GM23338 (cell line): ENCODE measurements at regions not wholly inside any gene's neighbourhood (a gene's known extent, or its start where the extent isn't known, plus 50 kb on each side); places are given as distances from the start of the nearest gene placed in this dataset.

Experiments used
- ATAC-seq: fragments of 200-7000 bp; cut with Tn5 transposase; 3 replicates; pipeline ENCODE4 v1.9.1; 2020
- DNase-seq: peaks from one replicate; pipeline ENCODE4 v3.0.0-alpha.2; 2015; ENCODE audit warnings: low spot score
- H2AFZ ChIP-seq: fragments of 200-600 bp; sonication (generic); 2 replicates; pipeline ENCODE4 v1.8.0; 2016; ENCODE audit warnings: antibody characterized with exemption, mild to moderate bottlenecking, moderate library complexity
- H3F3A ChIP-seq: fragments of 200-600 bp; sonication (generic); replicated peaks from 2 replicates; pipeline ENCODE4 v1.8.0; 2017; ENCODE audit warnings: antibody characterized with exemption, mixed run types, low read depth
- H3K27ac ChIP-seq: fragments of 200-600 bp; sonication (generic); 2 replicates; pipeline ENCODE4 v1.6.1; 2016; ENCODE audit warnings: low read depth
- H3K27me3 ChIP-seq: fragments of 200-600 bp; sonication (generic); 2 replicates; pipeline ENCODE4 v1.8.0; 2016; ENCODE audit warnings: mild to moderate bottlenecking, mixed run types, moderate library complexity; ENCODE audit not compliant: insufficient read depth
- H3K36me3 ChIP-seq: fragments of 200-600 bp; sonication (generic); 2 replicates; pipeline ENCODE4 v1.8.0; 2016; ENCODE audit warnings: mild to moderate bottlenecking; ENCODE audit not compliant: insufficient read depth
- H3K4me1 ChIP-seq: fragments of 200-600 bp; sonication (generic); 2 replicates; pipeline ENCODE4 v1.8.0; 2016; ENCODE audit warnings: mild to moderate bottlenecking, moderate library complexity; ENCODE audit not compliant: insufficient read depth
- H3K4me2 ChIP-seq: fragments of 200-600 bp; sonication (generic); 2 replicates; pipeline ENCODE4 v1.7.1; 2017; ENCODE audit warnings: mixed run types
- H3K4me3 ChIP-seq: fragments of 200-600 bp; sonication (generic); 2 replicates; pipeline ENCODE4 v1.6.1; 2016; ENCODE audit warnings: mixed run types
- H3K79me2 ChIP-seq: fragments of 200-600 bp; sonication (generic); replicated peaks from 2 replicates; pipeline ENCODE4 v1.8.0; 2017; ENCODE audit warnings: mild to moderate bottlenecking; ENCODE audit not compliant: insufficient read depth
- H3K9me2 ChIP-seq: fragments of 200-600 bp; sonication (generic); 2 replicates; pipeline ENCODE4 v1.8.0; 2017; ENCODE audit not compliant: insufficient read depth
- H4K20me1 ChIP-seq: fragments of 200-600 bp; sonication (generic); replicated peaks from 2 replicates; pipeline ENCODE4 v1.8.0; 2017; ENCODE audit warnings: mild to moderate bottlenecking; ENCODE audit not compliant: insufficient read depth
- H3K27ac Mint-ChIP-seq: 2 replicates; pipeline ENCODE4 v1.8.0; 2020; ENCODE audit warnings: inconsistent platforms, mild to moderate bottlenecking, moderate library complexity, mixed read lengths
- H3K27me3 Mint-ChIP-seq: 3 replicates; pipeline ENCODE4 v1.8.0; 2022; ENCODE audit warnings: low read depth, mild to moderate bottlenecking, moderate library complexity, mixed read lengths, inconsistent platforms; ENCODE audit not compliant: insufficient read depth, poor library complexity
- H3K36me3 Mint-ChIP-seq: 3 replicates; pipeline ENCODE4 v1.8.0; 2021; ENCODE audit warnings: low read depth, mild to moderate bottlenecking, inconsistent platforms, moderate library complexity, mixed read lengths
- H3K4me1 Mint-ChIP-seq: 3 replicates; pipeline ENCODE4 v1.8.0; 2020; ENCODE audit warnings: mild to moderate bottlenecking, inconsistent platforms, mixed read lengths
- H3K4me3 Mint-ChIP-seq: 3 replicates; pipeline ENCODE4 v1.8.0; 2021; ENCODE audit warnings: moderate library complexity, mild to moderate bottlenecking, inconsistent platforms, mixed read lengths
- H3K9me3 Mint-ChIP-seq: 3 replicates; pipeline ENCODE4 v1.8.0; 2020; ENCODE audit warnings: moderate library complexity, mild to moderate bottlenecking, inconsistent platforms, mixed read lengths
- CREB1 ChIP-seq: fragments of 250-450 bp; sonication (Bioruptor Pico); IDR thresholded peaks from 2 replicates; pipeline ENCODE4 v1.5.0; 2020; ENCODE audit warnings: low read depth, mild to moderate bottlenecking, moderate library complexity
- EZH2 ChIP-seq: fragments of 200-600 bp; sonication (generic); IDR thresholded peaks from one replicate; pipeline ENCODE4 v1.8.0; 2017; ENCODE audit warnings: antibody characterized with exemption, mild to moderate bottlenecking, low read depth; ENCODE audit not compliant: unreplicated experiment
- EZH2phosphoT487 ChIP-seq: fragments of 200-600 bp; sonication (generic); IDR thresholded peaks from one replicate; pipeline ENCODE4 v1.8.1; 2018; ENCODE audit warnings: antibody characterized with exemption; ENCODE audit not compliant: unreplicated experiment
- JUNB ChIP-seq: IDR thresholded peaks from one replicate; pipeline ENCODE4 v1.6.1; 2016; ENCODE audit warnings: antibody characterized with exemption; ENCODE audit not compliant: unreplicated experiment
- NANOG ChIP-seq: IDR thresholded peaks from 2 replicates; pipeline ENCODE4 v1.6.1; 2016; ENCODE audit warnings: antibody characterized with exemption, borderline replicate concordance
- POLR2AphosphoS5 ChIP-seq: IDR thresholded peaks from 2 replicates; pipeline ENCODE4 v1.6.1; 2016; ENCODE audit warnings: antibody characterized with exemption, low read depth
- STAT1 ChIP-seq: IDR thresholded peaks from one replicate; pipeline ENCODE4 v1.6.1; 2016; ENCODE audit warnings: antibody characterized with exemption; ENCODE audit not compliant: unreplicated experiment
- ZNF114 ChIP-seq: fragments of 250-450 bp; sonication (Bioruptor Pico); IDR thresholded peaks from 2 replicates; pipeline ENCODE4 v1.5.0; 2020; ENCODE audit warnings: mild to moderate bottlenecking, moderate library complexity
- ZNF331 ChIP-seq: fragments of 250-450 bp; sonication (Bioruptor Pico); IDR thresholded peaks from 2 replicates; pipeline ENCODE4 v1.5.0; 2020; ENCODE audit warnings: low read depth, mild to moderate bottlenecking, moderate library complexity
- TF ChIP-seq, protein P1 (sequence below), 2 experiments: fragments of 200-600 bp in 1 of 2; sonication (generic) in 1 of 2; conservative IDR thresholded peaks; 2 replicates each; pipeline versions ENCODE4 v1.5.1 to v1.6.1; 2016 to 2017; ENCODE audit warnings: antibody characterized with exemption in 2 of 2, low read depth in 2 of 2, mild to moderate bottlenecking in 2 of 2, moderate library complexity in 1 of 2
- TF ChIP-seq, protein P2 (sequence below): IDR thresholded peaks from 2 replicates; pipeline ENCODE4 v1.6.1; 2016; ENCODE audit warnings: antibody characterized with exemption
- TF ChIP-seq, protein P3 (sequence below): fragments of 250-450 bp; sonication (Bioruptor Pico); IDR thresholded peaks from 2 replicates; pipeline ENCODE4 v1.5.0; 2020; ENCODE audit warnings: mild to moderate bottlenecking, moderate library complexity
- TF ChIP-seq, protein P4 (sequence below): IDR thresholded peaks from one replicate; pipeline ENCODE4 v1.6.1; 2018; ENCODE audit warnings: antibody characterized with exemption; ENCODE audit not compliant: unreplicated experiment

DNA sequence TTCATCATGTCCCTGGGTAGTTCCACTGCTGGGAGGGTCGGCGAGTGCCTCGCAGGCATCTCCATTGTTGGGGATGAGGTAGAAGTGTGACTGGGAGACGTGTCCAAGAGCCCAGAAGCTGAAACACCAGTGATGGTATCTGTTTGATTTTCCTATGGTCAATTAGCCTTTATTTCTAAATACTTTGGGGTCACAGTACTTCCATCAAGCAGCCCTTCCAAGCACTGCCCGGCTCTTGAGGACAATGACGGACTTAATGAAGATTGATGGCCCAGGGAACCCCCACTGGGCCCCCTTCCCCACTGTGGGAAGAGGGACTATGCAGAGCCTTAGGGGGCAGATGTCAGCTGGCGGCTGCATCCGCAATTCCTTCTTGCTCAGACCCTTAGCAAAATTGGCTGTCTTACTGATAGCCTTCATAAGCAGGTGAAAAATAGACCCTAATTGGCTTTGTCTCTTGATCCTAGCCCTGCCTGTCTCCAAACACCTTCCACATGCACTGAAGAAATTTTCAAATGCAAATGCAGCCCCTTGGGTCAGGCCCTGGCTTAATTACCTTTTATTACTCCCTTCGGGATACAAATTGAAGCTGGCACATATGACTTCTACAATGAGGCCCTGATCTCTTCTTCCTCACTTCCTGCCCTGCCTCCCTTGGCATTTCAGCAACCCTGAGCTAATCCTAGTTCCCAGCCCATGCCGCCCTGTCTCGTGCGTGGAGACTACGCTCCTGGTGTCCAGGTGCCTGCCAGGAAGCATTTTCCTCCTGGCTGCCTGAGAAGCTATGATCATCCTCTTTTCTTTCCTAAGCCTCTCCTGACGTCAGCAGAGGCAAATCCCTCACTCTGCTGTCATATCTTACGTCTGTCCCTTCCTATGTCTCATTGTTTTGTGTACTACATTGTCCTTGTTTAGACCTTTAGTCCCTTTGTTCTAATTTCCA lies 124.5 kb upstream of the GDF10 start:
- Histone ChIP-seq H3K79me2 (no peaks in the 10 kb centered on the region), H2AFZ (no peak overlapping the region), H3K9me2 (no peaks in the 10 kb centered on the region; the same call in 1 of the 2 replicates), H3K36me3 (no peaks in the 10 kb centered on the region), H3K4me1 (no peaks in the 10 kb centered on the region), H3F3A (no peaks in the 10 kb centered on the region), H4K20me1 (no peaks in the 10 kb centered on the region), H3K4me2 (no peak overlapping the region), H3K27me3 (no peaks in the 10 kb centered on the region), H3K27ac (no peak overlapping the region), H3K4me3 (no peak overlapping the region)
- no peak for DNase-seq
- ATAC-seq = no peak; the same call in 2 of the 3 replicates
- H3K4me3 Mint-ChIP-seq = no peak overlapping the region
- no peaks in the 10 kb centered on the region; the same call in 2 of the 3 replicates for H3K36me3 Mint-ChIP-seq
- H3K9me3 Mint-ChIP-seq = peaks cover 9% of the 10 kb centered on the region; the same call in 2 of the 3 replicates
- no peak for TF ChIP-seq STAT1
- TF ChIP-seq ZNF114 (CRISPR knock-in tag) = no peak
- TF ChIP-seq, protein P1, sequence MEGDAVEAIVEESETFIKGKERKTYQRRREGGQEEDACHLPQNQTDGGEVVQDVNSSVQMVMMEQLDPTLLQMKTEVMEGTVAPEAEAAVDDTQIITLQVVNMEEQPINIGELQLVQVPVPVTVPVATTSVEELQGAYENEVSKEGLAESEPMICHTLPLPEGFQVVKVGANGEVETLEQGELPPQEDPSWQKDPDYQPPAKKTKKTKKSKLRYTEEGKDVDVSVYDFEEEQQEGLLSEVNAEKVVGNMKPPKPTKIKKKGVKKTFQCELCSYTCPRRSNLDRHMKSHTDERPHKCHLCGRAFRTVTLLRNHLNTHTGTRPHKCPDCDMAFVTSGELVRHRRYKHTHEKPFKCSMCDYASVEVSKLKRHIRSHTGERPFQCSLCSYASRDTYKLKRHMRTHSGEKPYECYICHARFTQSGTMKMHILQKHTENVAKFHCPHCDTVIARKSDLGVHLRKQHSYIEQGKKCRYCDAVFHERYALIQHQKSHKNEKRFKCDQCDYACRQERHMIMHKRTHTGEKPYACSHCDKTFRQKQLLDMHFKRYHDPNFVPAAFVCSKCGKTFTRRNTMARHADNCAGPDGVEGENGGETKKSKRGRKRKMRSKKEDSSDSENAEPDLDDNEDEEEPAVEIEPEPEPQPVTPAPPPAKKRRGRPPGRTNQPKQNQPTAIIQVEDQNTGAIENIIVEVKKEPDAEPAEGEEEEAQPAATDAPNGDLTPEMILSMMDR (conservative IDR thresholded peaks at IDR 0.05; ENCODE audit: low read depth in 2 of 2) = no peak
- TF ChIP-seq NANOG = no peak
- no peak for TF ChIP-seq EZH2phosphoT487
- TF ChIP-seq, protein P2, sequence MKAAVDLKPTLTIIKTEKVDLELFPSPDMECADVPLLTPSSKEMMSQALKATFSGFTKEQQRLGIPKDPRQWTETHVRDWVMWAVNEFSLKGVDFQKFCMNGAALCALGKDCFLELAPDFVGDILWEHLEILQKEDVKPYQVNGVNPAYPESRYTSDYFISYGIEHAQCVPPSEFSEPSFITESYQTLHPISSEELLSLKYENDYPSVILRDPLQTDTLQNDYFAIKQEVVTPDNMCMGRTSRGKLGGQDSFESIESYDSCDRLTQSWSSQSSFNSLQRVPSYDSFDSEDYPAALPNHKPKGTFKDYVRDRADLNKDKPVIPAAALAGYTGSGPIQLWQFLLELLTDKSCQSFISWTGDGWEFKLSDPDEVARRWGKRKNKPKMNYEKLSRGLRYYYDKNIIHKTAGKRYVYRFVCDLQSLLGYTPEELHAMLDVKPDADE = no peak
- TF ChIP-seq EZH2 = no peak
- TF ChIP-seq POLR2AphosphoS5 = no peak
- TF ChIP-seq, protein P3, sequence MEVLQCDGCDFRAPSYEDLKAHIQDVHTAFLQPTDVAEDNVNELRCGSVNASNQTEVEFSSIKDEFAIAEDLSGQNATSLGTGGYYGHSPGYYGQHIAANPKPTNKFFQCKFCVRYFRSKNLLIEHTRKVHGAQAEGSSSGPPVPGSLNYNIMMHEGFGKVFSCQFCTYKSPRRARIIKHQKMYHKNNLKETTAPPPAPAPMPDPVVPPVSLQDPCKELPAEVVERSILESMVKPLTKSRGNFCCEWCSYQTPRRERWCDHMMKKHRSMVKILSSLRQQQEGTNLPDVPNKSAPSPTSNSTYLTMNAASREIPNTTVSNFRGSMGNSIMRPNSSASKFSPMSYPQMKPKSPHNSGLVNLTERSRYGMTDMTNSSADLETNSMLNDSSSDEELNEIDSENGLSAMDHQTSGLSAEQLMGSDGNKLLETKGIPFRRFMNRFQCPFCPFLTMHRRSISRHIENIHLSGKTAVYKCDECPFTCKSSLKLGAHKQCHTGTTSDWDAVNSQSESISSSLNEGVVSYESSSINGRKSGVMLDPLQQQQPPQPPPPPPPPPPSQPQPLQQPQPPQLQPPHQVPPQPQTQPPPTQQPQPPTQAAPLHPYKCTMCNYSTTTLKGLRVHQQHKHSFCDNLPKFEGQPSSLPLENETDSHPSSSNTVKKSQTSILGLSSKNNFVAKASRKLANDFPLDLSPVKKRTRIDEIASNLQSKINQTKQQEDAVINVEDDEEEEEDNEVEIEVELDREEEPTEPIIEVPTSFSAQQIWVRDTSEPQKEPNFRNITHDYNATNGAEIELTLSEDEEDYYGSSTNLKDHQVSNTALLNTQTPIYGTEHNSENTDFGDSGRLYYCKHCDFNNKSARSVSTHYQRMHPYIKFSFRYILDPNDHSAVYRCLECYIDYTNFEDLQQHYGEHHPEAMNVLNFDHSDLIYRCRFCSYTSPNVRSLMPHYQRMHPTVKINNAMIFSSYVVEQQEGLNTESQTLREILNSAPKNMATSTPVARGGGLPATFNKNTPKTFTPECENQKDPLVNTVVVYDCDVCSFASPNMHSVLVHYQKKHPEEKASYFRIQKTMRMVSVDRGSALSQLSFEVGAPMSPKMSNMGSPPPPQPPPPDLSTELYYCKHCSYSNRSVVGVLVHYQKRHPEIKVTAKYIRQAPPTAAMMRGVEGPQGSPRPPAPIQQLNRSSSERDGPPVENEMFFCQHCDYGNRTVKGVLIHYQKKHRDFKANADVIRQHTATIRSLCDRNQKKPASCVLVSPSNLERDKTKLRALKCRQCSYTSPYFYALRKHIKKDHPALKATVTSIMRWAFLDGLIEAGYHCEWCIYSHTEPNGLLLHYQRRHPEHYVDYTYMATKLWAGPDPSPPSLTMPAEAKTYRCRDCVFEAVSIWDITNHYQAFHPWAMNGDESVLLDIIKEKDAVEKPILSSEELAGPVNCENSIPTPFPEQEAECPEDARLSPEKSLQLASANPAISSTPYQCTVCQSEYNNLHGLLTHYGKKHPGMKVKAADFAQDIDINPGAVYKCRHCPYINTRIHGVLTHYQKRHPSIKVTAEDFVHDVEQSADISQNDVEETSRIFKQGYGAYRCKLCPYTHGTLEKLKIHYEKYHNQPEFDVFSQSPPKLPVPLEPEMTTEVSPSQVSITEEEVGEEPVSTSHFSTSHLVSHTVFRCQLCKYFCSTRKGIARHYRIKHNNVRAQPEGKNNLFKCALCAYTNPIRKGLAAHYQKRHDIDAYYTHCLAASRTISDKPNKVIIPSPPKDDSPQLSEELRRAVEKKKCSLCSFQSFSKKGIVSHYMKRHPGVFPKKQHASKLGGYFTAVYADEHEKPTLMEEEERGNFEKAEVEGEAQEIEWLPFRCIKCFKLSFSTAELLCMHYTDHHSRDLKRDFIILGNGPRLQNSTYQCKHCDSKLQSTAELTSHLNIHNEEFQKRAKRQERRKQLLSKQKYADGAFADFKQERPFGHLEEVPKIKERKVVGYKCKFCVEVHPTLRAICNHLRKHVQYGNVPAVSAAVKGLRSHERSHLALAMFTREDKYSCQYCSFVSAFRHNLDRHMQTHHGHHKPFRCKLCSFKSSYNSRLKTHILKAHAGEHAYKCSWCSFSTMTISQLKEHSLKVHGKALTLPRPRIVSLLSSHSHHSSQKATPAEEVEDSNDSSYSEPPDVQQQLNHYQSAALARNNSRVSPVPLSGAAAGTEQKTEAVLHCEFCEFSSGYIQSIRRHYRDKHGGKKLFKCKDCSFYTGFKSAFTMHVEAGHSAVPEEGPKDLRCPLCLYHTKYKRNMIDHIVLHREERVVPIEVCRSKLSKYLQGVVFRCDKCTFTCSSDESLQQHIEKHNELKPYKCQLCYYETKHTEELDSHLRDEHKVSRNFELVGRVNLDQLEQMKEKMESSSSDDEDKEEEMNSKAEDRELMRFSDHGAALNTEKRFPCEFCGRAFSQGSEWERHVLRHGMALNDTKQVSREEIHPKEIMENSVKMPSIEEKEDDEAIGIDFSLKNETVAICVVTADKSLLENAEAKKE (CRISPR knock-in tag) = no peak
- TF ChIP-seq ZNF331 (CRISPR knock-in tag) = no peak
- TF ChIP-seq CREB1 (CRISPR knock-in tag) = no peak
- no peak for TF ChIP-seq JUNB
- TF ChIP-seq, protein P4, sequence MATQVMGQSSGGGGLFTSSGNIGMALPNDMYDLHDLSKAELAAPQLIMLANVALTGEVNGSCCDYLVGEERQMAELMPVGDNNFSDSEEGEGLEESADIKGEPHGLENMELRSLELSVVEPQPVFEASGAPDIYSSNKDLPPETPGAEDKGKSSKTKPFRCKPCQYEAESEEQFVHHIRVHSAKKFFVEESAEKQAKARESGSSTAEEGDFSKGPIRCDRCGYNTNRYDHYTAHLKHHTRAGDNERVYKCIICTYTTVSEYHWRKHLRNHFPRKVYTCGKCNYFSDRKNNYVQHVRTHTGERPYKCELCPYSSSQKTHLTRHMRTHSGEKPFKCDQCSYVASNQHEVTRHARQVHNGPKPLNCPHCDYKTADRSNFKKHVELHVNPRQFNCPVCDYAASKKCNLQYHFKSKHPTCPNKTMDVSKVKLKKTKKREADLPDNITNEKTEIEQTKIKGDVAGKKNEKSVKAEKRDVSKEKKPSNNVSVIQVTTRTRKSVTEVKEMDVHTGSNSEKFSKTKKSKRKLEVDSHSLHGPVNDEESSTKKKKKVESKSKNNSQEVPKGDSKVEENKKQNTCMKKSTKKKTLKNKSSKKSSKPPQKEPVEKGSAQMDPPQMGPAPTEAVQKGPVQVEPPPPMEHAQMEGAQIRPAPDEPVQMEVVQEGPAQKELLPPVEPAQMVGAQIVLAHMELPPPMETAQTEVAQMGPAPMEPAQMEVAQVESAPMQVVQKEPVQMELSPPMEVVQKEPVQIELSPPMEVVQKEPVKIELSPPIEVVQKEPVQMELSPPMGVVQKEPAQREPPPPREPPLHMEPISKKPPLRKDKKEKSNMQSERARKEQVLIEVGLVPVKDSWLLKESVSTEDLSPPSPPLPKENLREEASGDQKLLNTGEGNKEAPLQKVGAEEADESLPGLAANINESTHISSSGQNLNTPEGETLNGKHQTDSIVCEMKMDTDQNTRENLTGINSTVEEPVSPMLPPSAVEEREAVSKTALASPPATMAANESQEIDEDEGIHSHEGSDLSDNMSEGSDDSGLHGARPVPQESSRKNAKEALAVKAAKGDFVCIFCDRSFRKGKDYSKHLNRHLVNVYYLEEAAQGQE = no peak
- H3K27me3 Mint-ChIP-seq = peaks cover 3% of the 10 kb centered on the region
- peaks cover 12% of the 10 kb centered on the region for H3K4me1 Mint-ChIP-seq
- H3K27ac Mint-ChIP-seq = no peak overlapping the region
